Thyroid gland (tissue), 4 donors: ENCODE measurements at regions not wholly inside any gene's neighbourhood (a gene's known extent, or its start where the extent isn't known, plus 50 kb on each side); places are given as distances from the start of the nearest gene placed in this dataset.

ENCODE experiments used
- DNase-seq, 2 donors: peaks; one replicate each; pipeline ENCODE4 v3.0.0-alpha.2; 2019
- H3K27ac ChIP-seq, 3 donors: fragments of 200-600 bp; sonication (generic); 1 replicate in 2 of 3; 2 replicates in 1 of 3; pipeline ENCODE4 v1.5.1; 2016 to 2019; ENCODE audit warnings: mild to moderate bottlenecking in 1 of 3, moderate library complexity in 1 of 3
- H3K27me3 ChIP-seq: fragments of 200-600 bp; sonication (generic); one replicate; pipeline ENCODE4 v1.5.1; 2019
- H3K36me3 ChIP-seq, 2 donors: fragments of 200-600 bp; sonication (generic); one replicate each; pipeline ENCODE4 v1.5.1; 2016 to 2019
- H3K4me1 ChIP-seq, 2 donors: fragments of 200-600 bp; sonication (generic); one replicate each; pipeline ENCODE4 v1.5.1; 2017 to 2019
- H3K4me3 ChIP-seq, 3 donors: fragments of 200-600 bp; sonication (generic); replicated peaks in 1 of 3; 1 replicate in 2 of 3; 2 replicates in 1 of 3; pipeline ENCODE4 v1.5.1; 2016; ENCODE audit warnings: mild to moderate bottlenecking in 1 of 3
- H3K9me3 ChIP-seq: fragments of 200-600 bp; sonication (generic); one replicate; pipeline ENCODE4 v1.5.1; 2017
- CTCF ChIP-seq, 6 experiments: fragments of 200-600 bp in 3 of 6; fragments of 450-650 bp in 3 of 6; sonication (generic) in 3 of 6; IDR thresholded peaks; one replicate each; pipeline ENCODE4 v1.5.1; 2016 to 2019; ENCODE audit warnings: antibody characterized with exemption in 6 of 6, mild to moderate bottlenecking in 2 of 6, inconsistent platforms in 1 of 6, moderate library complexity in 1 of 6
- POLR2A ChIP-seq, 2 donors: fragments of 450-650 bp; IDR thresholded peaks; one replicate each; pipeline ENCODE4 v1.6.1; 2017; ENCODE audit warnings: antibody characterized with exemption in 2 of 2, mild to moderate bottlenecking in 2 of 2, moderate library complexity in 1 of 2
- WGBS, 2 donors: methylation state at CpG; one replicate each; pipeline ENCODE4 v1.1.5; 2017; 5-methylcytosine and 5-hydroxymethylcytosine counted together
- intact Hi-C: fragments of 100-400 bp; cut with DNase I; formaldehyde crosslinking; loops from one replicate; pipeline ENCODE4 v1.15.1; 2023

DNA sequence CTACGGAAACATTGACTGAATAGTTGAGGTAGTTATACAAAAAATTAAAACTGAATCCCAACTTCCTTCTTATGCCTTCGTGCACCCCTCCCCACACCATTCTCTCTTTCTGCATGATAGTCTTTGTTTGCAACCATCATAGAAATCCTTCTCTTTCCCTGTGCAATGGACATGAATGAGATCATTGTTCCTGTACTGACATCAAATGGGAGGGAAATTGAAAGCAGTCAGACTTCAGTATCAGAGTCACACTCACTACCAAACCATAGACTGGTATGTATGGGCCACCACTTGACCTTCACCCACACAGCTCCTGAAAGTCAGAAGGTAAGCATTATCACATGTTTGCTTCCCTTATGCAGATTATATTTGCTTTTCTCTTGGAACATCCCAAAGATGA is 782.8 kb downstream of the BCL11A start:
- 86% methylated on average over 2 of the region's 2 CpGs for WGBS, 2 donors
- Histone ChIP-seq H3K36me3 (no peaks in the 10 kb centered on the region), H3K4me3 (no peak overlapping the region), H3K4me1 (no peaks in the 10 kb centered on the region), H3K27ac (no peak overlapping the region), H3K27me3 (no peaks in the 10 kb centered on the region), H3K9me3 (no peaks in the 10 kb centered on the region)
- no peak for TF ChIP-seq POLR2A (IDR thresholded peaks at IDR 0.05)
- TF ChIP-seq CTCF (IDR thresholded peaks at IDR 0.05) = no peak
- no peak for DNase-seq
- intact Hi-C loops = no loop called here

- H3K36me3 ChIP-seq = no peaks in the 10 kb centered on the region
- no peaks in the 10 kb centered on the region for H3K27me3 ChIP-seq
- DNase-seq = no peak
- TF ChIP-seq CTCF (IDR thresholded peaks at IDR 0.05) = no peak
- no peak for TF ChIP-seq POLR2A (IDR thresholded peaks at IDR 0.05)
- no peak overlapping the region for H3K27ac ChIP-seq
- H3K4me3 ChIP-seq = no peak overlapping the region
- WGBS, 2 donors = 93 to 95% methylated on average over 1 of the region's 1 CpG
- intact Hi-C loops = no loop called here
- H3K9me3 ChIP-seq = no peaks in the 10 kb centered on the region
- H3K4me1 ChIP-seq = no peaks in the 10 kb centered on the region
Measured at GRCh38 chr2:59761966-59762365, 791.5 kb downstream of the BCL11A start.

DNA sequence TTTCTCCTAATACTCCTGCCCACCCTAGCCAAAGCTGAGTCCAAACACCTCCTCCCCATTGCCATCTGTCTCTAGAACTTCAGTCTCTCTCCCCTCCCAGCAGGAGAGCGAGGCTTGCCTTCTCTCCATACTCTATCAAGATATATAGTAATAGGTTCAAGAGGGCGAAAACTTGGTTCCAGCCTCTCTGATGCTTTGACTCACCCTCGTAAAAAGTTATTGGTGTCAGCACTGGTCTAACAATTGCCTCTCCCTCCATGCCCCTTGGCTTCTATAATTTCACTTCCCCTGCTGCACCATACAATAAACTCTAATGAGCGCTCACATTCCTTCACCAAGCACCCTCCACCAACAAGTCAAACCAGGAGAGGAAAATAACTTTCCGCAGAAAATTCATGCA is 797.3 kb downstream of the BCL11A start:
- no peak overlapping the region for H3K27ac ChIP-seq
- WGBS, 2 donors = 92 to 96% methylated on average over 5 of the region's 5 CpGs
- no peaks in the 10 kb centered on the region for H3K4me1 ChIP-seq
- DNase-seq = no peak
- H3K36me3 ChIP-seq = no peaks in the 10 kb centered on the region
- H3K9me3 ChIP-seq = no peaks in the 10 kb centered on the region
- TF ChIP-seq CTCF (IDR thresholded peaks at IDR 0.05) (no peak), POLR2A (IDR thresholded peaks at IDR 0.05) (no peak)
- intact Hi-C loops = no loop called here
- H3K27me3 ChIP-seq = no peaks in the 10 kb centered on the region
- no peak overlapping the region for H3K4me3 ChIP-seq

DNA sequence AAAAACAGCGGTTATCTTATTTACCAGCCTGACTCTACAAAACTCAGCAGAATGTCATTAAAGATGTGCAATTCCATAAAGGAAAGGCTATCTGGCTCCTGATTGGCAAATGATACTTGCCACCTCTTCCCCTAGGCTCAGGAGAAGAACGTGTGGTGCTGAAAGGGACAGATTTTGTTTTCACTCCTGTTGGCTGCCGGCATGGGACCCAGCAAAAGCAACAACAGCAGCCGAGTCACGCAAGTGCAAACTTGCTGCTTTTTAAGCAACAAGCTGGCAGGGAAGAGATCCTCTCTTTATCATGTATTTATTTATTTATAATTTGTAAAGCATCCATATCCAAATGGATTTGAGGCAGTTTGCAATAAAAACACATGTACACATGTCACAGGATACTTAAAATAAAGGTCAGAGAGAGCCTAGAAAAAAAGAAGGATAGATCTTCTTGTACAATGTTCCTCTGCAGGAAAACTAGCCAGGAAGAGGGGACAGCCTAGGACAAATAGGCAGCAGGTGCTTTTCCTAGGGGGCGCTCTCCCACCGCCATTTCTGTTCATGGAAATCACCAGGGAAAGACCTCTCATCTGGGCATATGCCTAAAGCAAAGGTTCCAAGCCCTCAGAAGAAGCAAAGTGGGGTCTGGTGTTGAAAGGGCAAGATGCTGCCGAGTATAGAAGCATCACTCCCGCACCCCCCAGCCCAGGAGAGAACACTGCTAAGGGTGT is 799.3 kb downstream of the BCL11A start:
- no peak overlapping the region for H3K27ac ChIP-seq
- H3K4me3 ChIP-seq = no peak overlapping the region
- H3K9me3 ChIP-seq = no peaks in the 10 kb centered on the region
- WGBS, 2 donors = 50 to 52% methylated on average over 9 of the region's 9 CpGs
- H3K27me3 ChIP-seq = no peaks in the 10 kb centered on the region
- intact Hi-C loops = no loop called here
- peak in 1 of 2 donors; percentile 2 for DNase-seq
- TF ChIP-seq CTCF (IDR thresholded peaks at IDR 0.05) (no peak), POLR2A (IDR thresholded peaks at IDR 0.05) (no peak)
- H3K4me1 ChIP-seq = no peaks in the 10 kb centered on the region
- H3K36me3 ChIP-seq = no peaks in the 10 kb centered on the region

DNA sequence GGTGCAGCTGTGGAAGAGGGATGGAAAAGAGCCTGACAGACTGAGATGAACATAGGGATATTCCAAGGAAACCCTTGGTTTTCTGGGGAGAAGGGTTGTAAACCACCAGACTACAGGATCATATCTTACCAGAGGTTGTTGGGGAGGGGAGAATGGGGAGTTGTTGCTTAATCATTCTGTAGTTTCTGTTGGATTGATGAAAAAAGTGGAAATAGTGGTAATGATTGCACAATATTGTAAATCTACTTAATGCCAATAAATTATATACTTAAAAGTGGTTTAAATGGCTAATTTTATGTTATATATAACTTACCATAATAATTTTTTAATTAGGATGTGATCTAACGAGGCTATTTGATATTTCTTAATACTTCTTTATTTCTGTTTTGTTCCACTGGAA is 800.9 kb downstream of the BCL11A start:
- Histone ChIP-seq H3K4me3 (no peak overlapping the region), H3K36me3 (no peaks in the 10 kb centered on the region), H3K4me1 (no peaks in the 10 kb centered on the region), H3K27ac (no peak overlapping the region), H3K9me3 (no peaks in the 10 kb centered on the region), H3K27me3 (no peaks in the 10 kb centered on the region)
- TF ChIP-seq CTCF (IDR thresholded peaks at IDR 0.05) = no peak
- no peak for TF ChIP-seq POLR2A (IDR thresholded peaks at IDR 0.05)
- intact Hi-C loops = no loop called here
- DNase-seq = no peak
- 70 to 80% methylated on average over 1 of the region's 1 CpG for WGBS, 2 donors
